ENCODE measurements at regions not wholly inside any gene's neighbourhood (a gene's known extent, or its start where the extent isn't known, plus 50 kb on each side); places are given as distances from the start of the nearest gene placed in this dataset.

DNA sequence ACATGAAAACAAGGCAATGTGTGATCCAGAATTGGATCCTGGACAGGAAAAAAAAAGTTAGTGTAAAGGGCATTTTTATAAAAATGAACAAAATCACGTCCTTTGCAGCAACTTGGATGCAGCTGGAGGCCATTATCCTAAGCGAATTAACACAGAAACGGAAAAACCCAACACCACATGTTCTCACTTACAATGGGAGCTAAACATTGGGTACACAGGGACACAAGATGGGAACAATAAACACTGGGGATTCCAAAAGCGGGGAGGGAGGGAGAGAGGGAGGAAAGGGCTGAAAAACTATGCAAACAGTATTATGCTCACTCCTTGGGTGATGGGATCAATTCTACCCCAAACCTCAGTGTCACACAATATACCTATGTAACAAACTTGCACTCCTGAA is 91.4 kb upstream of the BTBD3 start:
- Histone ChIP-seq H3K27me3 (ENCODE audit: insufficient read depth, low read length) (no peaks in the 10 kb centered on the region), H3K9ac (ENCODE audit: low read length) (no peak overlapping the region), H3K4me2 (ENCODE audit: low read length) (no peak overlapping the region), H3K4me3 (replicated peaks in 1 of 2; ENCODE audit: low read depth in 1 of 2, low read length in 2 of 2) (no peak overlapping the region), H4K20me1 (ENCODE audit: insufficient read depth) (no peaks in the 10 kb centered on the region), H3K9me3 (ENCODE audit: control insufficient read depth in 1 of 2, insufficient read depth in 1 of 2, low read depth in 1 of 2, low read length in 2 of 2) (no peaks in the 10 kb centered on the region), H3K27ac (ENCODE audit: low read depth, low read length) (no peak overlapping the region), H3K9me2 (ENCODE audit: insufficient read depth) (no peaks in the 10 kb centered on the region), H3K36me3 (ENCODE audit: control insufficient read depth in 1 of 2, insufficient read depth in 2 of 2, low read length in 2 of 2) (no peaks in the 10 kb centered on the region), H3K4me1 (ENCODE audit: control insufficient read depth in 1 of 2, insufficient read depth in 2 of 2, low read length in 2 of 2) (no peaks in the 10 kb centered on the region), H3K79me2 (ENCODE audit: insufficient read depth, low read length) (no peaks in the 10 kb centered on the region), H2AFZ (ENCODE audit: low read depth, low read length, poor library complexity, severe bottlenecking) (no peak overlapping the region)
- ChIA-PET CTCF (no interaction called here), POLR2A (no interaction called here), RAD21 (ENCODE audit: low non-redundant PET in 1 of 2, low total read pairs in 2 of 2, uncharacterized antibody in 2 of 2, unreplicated experiment in 2 of 2) (no interaction called here)
- no TSS peak for BruUV-seq (replicated peaks)
- ATAC-seq: no peak
- no peak for DNase-seq (ENCODE audit: low read depth, low spot score)
- intact Hi-C loops (cut with micrococcal nuclease): no loop called here
- TF ChIP-seq EZH2phosphoT487 (IDR thresholded peaks at IDR 0.05; ENCODE audit: borderline replicate concordance): no peak
- TF ChIP-seq SIN3A (IDR thresholded peaks at IDR 0.05; ENCODE audit: low read depth): no peak
- TF ChIP-seq FOSL1 (IDR thresholded peaks at IDR 0.05; ENCODE audit: low read depth): no peak
- TF ChIP-seq CEBPB (IDR thresholded peaks at IDR 0.05; ENCODE audit: low read depth): no peak
- TF ChIP-seq, protein P1, sequence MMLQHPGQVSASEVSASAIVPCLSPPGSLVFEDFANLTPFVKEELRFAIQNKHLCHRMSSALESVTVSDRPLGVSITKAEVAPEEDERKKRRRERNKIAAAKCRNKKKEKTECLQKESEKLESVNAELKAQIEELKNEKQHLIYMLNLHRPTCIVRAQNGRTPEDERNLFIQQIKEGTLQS (IDR thresholded peaks at IDR 0.05): no peak
- TF ChIP-seq, protein P2, sequence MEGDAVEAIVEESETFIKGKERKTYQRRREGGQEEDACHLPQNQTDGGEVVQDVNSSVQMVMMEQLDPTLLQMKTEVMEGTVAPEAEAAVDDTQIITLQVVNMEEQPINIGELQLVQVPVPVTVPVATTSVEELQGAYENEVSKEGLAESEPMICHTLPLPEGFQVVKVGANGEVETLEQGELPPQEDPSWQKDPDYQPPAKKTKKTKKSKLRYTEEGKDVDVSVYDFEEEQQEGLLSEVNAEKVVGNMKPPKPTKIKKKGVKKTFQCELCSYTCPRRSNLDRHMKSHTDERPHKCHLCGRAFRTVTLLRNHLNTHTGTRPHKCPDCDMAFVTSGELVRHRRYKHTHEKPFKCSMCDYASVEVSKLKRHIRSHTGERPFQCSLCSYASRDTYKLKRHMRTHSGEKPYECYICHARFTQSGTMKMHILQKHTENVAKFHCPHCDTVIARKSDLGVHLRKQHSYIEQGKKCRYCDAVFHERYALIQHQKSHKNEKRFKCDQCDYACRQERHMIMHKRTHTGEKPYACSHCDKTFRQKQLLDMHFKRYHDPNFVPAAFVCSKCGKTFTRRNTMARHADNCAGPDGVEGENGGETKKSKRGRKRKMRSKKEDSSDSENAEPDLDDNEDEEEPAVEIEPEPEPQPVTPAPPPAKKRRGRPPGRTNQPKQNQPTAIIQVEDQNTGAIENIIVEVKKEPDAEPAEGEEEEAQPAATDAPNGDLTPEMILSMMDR (IDR thresholded peaks at IDR 0.05 in 2 of 3, conservative IDR thresholded peaks at IDR 0.05 in 1 of 3; ENCODE audit: borderline replicate concordance in 1 of 3, insufficient read depth in 1 of 3, low read depth in 2 of 3, low read length in 2 of 3): no peak
- no peak for TF ChIP-seq ZFX (IDR thresholded peaks at IDR 0.05)
- no peak for TF ChIP-seq EGR1 (IDR thresholded peaks at IDR 0.05; ENCODE audit: low read depth)
- no peak for TF ChIP-seq JUND (IDR thresholded peaks at IDR 0.05)
- TF ChIP-seq, protein P3, sequence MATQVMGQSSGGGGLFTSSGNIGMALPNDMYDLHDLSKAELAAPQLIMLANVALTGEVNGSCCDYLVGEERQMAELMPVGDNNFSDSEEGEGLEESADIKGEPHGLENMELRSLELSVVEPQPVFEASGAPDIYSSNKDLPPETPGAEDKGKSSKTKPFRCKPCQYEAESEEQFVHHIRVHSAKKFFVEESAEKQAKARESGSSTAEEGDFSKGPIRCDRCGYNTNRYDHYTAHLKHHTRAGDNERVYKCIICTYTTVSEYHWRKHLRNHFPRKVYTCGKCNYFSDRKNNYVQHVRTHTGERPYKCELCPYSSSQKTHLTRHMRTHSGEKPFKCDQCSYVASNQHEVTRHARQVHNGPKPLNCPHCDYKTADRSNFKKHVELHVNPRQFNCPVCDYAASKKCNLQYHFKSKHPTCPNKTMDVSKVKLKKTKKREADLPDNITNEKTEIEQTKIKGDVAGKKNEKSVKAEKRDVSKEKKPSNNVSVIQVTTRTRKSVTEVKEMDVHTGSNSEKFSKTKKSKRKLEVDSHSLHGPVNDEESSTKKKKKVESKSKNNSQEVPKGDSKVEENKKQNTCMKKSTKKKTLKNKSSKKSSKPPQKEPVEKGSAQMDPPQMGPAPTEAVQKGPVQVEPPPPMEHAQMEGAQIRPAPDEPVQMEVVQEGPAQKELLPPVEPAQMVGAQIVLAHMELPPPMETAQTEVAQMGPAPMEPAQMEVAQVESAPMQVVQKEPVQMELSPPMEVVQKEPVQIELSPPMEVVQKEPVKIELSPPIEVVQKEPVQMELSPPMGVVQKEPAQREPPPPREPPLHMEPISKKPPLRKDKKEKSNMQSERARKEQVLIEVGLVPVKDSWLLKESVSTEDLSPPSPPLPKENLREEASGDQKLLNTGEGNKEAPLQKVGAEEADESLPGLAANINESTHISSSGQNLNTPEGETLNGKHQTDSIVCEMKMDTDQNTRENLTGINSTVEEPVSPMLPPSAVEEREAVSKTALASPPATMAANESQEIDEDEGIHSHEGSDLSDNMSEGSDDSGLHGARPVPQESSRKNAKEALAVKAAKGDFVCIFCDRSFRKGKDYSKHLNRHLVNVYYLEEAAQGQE (IDR thresholded peaks at IDR 0.05; ENCODE audit: low read depth): no peak
- TF ChIP-seq YY1 (IDR thresholded peaks at IDR 0.05; ENCODE audit: extremely low read depth, insufficient replicate concordance, low read depth, low read length): no peak
- TF ChIP-seq, protein P4, sequence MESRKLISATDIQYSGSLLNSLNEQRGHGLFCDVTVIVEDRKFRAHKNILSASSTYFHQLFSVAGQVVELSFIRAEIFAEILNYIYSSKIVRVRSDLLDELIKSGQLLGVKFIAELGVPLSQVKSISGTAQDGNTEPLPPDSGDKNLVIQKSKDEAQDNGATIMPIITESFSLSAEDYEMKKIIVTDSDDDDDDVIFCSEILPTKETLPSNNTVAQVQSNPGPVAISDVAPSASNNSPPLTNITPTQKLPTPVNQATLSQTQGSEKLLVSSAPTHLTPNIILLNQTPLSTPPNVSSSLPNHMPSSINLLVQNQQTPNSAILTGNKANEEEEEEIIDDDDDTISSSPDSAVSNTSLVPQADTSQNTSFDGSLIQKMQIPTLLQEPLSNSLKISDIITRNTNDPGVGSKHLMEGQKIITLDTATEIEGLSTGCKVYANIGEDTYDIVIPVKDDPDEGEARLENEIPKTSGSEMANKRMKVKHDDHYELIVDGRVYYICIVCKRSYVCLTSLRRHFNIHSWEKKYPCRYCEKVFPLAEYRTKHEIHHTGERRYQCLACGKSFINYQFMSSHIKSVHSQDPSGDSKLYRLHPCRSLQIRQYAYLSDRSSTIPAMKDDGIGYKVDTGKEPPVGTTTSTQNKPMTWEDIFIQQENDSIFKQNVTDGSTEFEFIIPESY (IDR thresholded peaks at IDR 0.05; ENCODE audit: extremely low read depth, insufficient replicate concordance, low read length): no peak
